ENCODE measurements at regions not wholly inside any gene's neighbourhood (a gene's known extent, or its start where the extent isn't known, plus 50 kb on each side); places are given as distances from the start of the nearest gene placed in this dataset.

DNA sequence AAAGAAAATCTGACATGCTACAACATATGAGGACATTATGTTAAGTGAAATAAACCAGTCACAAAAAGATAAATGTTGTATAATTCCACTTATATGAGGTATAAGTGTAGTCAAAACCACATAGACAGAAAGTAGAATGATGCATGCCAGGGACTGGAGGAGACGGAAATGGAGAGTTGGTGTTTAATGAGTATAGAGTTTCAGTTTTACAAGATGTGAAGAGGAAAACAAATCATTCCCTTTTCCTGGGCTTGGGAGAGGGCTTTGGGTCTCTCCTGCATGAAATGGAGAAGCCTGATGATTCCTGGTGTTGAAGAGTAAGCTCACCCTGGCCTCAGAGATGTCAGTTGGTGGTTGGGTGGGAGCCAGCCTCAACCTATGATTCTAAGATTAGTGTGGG is 158.4 kb upstream of the PLXNC1 start:
- TF ChIP-seq, protein P1, sequence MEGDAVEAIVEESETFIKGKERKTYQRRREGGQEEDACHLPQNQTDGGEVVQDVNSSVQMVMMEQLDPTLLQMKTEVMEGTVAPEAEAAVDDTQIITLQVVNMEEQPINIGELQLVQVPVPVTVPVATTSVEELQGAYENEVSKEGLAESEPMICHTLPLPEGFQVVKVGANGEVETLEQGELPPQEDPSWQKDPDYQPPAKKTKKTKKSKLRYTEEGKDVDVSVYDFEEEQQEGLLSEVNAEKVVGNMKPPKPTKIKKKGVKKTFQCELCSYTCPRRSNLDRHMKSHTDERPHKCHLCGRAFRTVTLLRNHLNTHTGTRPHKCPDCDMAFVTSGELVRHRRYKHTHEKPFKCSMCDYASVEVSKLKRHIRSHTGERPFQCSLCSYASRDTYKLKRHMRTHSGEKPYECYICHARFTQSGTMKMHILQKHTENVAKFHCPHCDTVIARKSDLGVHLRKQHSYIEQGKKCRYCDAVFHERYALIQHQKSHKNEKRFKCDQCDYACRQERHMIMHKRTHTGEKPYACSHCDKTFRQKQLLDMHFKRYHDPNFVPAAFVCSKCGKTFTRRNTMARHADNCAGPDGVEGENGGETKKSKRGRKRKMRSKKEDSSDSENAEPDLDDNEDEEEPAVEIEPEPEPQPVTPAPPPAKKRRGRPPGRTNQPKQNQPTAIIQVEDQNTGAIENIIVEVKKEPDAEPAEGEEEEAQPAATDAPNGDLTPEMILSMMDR (IDR thresholded peaks at IDR 0.05 in 2 of 3, conservative IDR thresholded peaks at IDR 0.05 in 1 of 3; ENCODE audit: control insufficient read depth in 2 of 3, extremely low read depth in 1 of 3, insufficient read depth in 1 of 3, low read depth in 3 of 3, low read length in 3 of 3): no peak
- TF ChIP-seq EGR1 (IDR thresholded peaks at IDR 0.05; ENCODE audit: borderline replicate concordance in 1 of 2, low read depth in 2 of 2, low read length in 2 of 2) (no peak), NRF1 (conservative IDR thresholded peaks at IDR 0.05; ENCODE audit: low read depth, low read length) (no peak), CHD2 (IDR thresholded peaks at IDR 0.05; ENCODE audit: borderline replicate concordance, low read depth, low read length) (no peak), MTA3 (IDR thresholded peaks at IDR 0.05; ENCODE audit: borderline replicate concordance, low read length) (no peak), SRF (IDR thresholded peaks at IDR 0.05; ENCODE audit: low read depth in 2 of 2, low read length in 2 of 2) (no peak), EP300 (IDR thresholded peaks at IDR 0.05; ENCODE audit: borderline replicate concordance in 1 of 2, control insufficient read depth in 1 of 2, low read depth in 2 of 2, low read length in 2 of 2) (no peak), DPF2 (IDR thresholded peaks at IDR 0.05) (no peak), CBFB (IDR thresholded peaks at IDR 0.05; ENCODE audit: low read depth) (no peak), MYC (IDR thresholded peaks at IDR 0.05; ENCODE audit: insufficient read depth, insufficient read length, insufficient replicate concordance, low read length, severe bottlenecking) (no peak), IKZF1 (conservative IDR thresholded peaks at IDR 0.05) (no peak), RBBP5 (conservative IDR thresholded peaks at IDR 0.05) (no peak)
- TF ChIP-seq, protein P2, sequence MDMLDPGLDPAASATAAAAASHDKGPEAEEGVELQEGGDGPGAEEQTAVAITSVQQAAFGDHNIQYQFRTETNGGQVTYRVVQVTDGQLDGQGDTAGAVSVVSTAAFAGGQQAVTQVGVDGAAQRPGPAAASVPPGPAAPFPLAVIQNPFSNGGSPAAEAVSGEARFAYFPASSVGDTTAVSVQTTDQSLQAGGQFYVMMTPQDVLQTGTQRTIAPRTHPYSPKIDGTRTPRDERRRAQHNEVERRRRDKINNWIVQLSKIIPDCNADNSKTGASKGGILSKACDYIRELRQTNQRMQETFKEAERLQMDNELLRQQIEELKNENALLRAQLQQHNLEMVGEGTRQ (IDR thresholded peaks at IDR 0.05; ENCODE audit: borderline replicate concordance, low read depth, low read length): no peak
